GM23338 (cell line): ENCODE measurements at regions not wholly inside any gene's neighbourhood (a gene's known extent, or its start where the extent isn't known, plus 50 kb on each side); places are given as distances from the start of the nearest gene placed in this dataset.

Experiments
- ATAC-seq: fragments of 200-7000 bp; cut with Tn5 transposase; 3 replicates; pipeline ENCODE4 v1.9.1; 2020
- DNase-seq: peaks from one replicate; pipeline ENCODE4 v3.0.0-alpha.2; 2015; ENCODE audit warnings: low spot score
- H2AFZ ChIP-seq: fragments of 200-600 bp; sonication (generic); 2 replicates; pipeline ENCODE4 v1.8.0; 2016; ENCODE audit warnings: antibody characterized with exemption, mild to moderate bottlenecking, moderate library complexity
- H3F3A ChIP-seq: fragments of 200-600 bp; sonication (generic); replicated peaks from 2 replicates; pipeline ENCODE4 v1.8.0; 2017; ENCODE audit warnings: antibody characterized with exemption, mixed run types, low read depth
- H3K27ac ChIP-seq: fragments of 200-600 bp; sonication (generic); 2 replicates; pipeline ENCODE4 v1.6.1; 2016; ENCODE audit warnings: low read depth
- H3K27me3 ChIP-seq: fragments of 200-600 bp; sonication (generic); 2 replicates; pipeline ENCODE4 v1.8.0; 2016; ENCODE audit warnings: mild to moderate bottlenecking, mixed run types, moderate library complexity; ENCODE audit not compliant: insufficient read depth
- H3K36me3 ChIP-seq: fragments of 200-600 bp; sonication (generic); 2 replicates; pipeline ENCODE4 v1.8.0; 2016; ENCODE audit warnings: mild to moderate bottlenecking; ENCODE audit not compliant: insufficient read depth
- H3K4me1 ChIP-seq: fragments of 200-600 bp; sonication (generic); 2 replicates; pipeline ENCODE4 v1.8.0; 2016; ENCODE audit warnings: mild to moderate bottlenecking, moderate library complexity; ENCODE audit not compliant: insufficient read depth
- H3K4me2 ChIP-seq: fragments of 200-600 bp; sonication (generic); 2 replicates; pipeline ENCODE4 v1.7.1; 2017; ENCODE audit warnings: mixed run types
- H3K4me3 ChIP-seq: fragments of 200-600 bp; sonication (generic); 2 replicates; pipeline ENCODE4 v1.6.1; 2016; ENCODE audit warnings: mixed run types
- H3K79me2 ChIP-seq: fragments of 200-600 bp; sonication (generic); replicated peaks from 2 replicates; pipeline ENCODE4 v1.8.0; 2017; ENCODE audit warnings: mild to moderate bottlenecking; ENCODE audit not compliant: insufficient read depth
- H3K9me2 ChIP-seq: fragments of 200-600 bp; sonication (generic); 2 replicates; pipeline ENCODE4 v1.8.0; 2017; ENCODE audit not compliant: insufficient read depth
- H4K20me1 ChIP-seq: fragments of 200-600 bp; sonication (generic); replicated peaks from 2 replicates; pipeline ENCODE4 v1.8.0; 2017; ENCODE audit warnings: mild to moderate bottlenecking; ENCODE audit not compliant: insufficient read depth
- H3K27ac Mint-ChIP-seq: 2 replicates; pipeline ENCODE4 v1.8.0; 2020; ENCODE audit warnings: inconsistent platforms, mild to moderate bottlenecking, moderate library complexity, mixed read lengths
- H3K27me3 Mint-ChIP-seq: 3 replicates; pipeline ENCODE4 v1.8.0; 2022; ENCODE audit warnings: low read depth, mild to moderate bottlenecking, moderate library complexity, mixed read lengths, inconsistent platforms; ENCODE audit not compliant: insufficient read depth, poor library complexity
- H3K36me3 Mint-ChIP-seq: 3 replicates; pipeline ENCODE4 v1.8.0; 2021; ENCODE audit warnings: low read depth, mild to moderate bottlenecking, inconsistent platforms, moderate library complexity, mixed read lengths
- H3K4me1 Mint-ChIP-seq: 3 replicates; pipeline ENCODE4 v1.8.0; 2020; ENCODE audit warnings: mild to moderate bottlenecking, inconsistent platforms, mixed read lengths
- H3K4me3 Mint-ChIP-seq: 3 replicates; pipeline ENCODE4 v1.8.0; 2021; ENCODE audit warnings: moderate library complexity, mild to moderate bottlenecking, inconsistent platforms, mixed read lengths
- H3K9me3 Mint-ChIP-seq: 3 replicates; pipeline ENCODE4 v1.8.0; 2020; ENCODE audit warnings: moderate library complexity, mild to moderate bottlenecking, inconsistent platforms, mixed read lengths
- CREB1 ChIP-seq: fragments of 250-450 bp; sonication (Bioruptor Pico); IDR thresholded peaks from 2 replicates; pipeline ENCODE4 v1.5.0; 2020; ENCODE audit warnings: low read depth, mild to moderate bottlenecking, moderate library complexity
- EZH2 ChIP-seq: fragments of 200-600 bp; sonication (generic); IDR thresholded peaks from one replicate; pipeline ENCODE4 v1.8.0; 2017; ENCODE audit warnings: antibody characterized with exemption, mild to moderate bottlenecking, low read depth; ENCODE audit not compliant: unreplicated experiment
- EZH2phosphoT487 ChIP-seq: fragments of 200-600 bp; sonication (generic); IDR thresholded peaks from one replicate; pipeline ENCODE4 v1.8.1; 2018; ENCODE audit warnings: antibody characterized with exemption; ENCODE audit not compliant: unreplicated experiment
- JUNB ChIP-seq: IDR thresholded peaks from one replicate; pipeline ENCODE4 v1.6.1; 2016; ENCODE audit warnings: antibody characterized with exemption; ENCODE audit not compliant: unreplicated experiment
- NANOG ChIP-seq: IDR thresholded peaks from 2 replicates; pipeline ENCODE4 v1.6.1; 2016; ENCODE audit warnings: antibody characterized with exemption, borderline replicate concordance
- POLR2AphosphoS5 ChIP-seq: IDR thresholded peaks from 2 replicates; pipeline ENCODE4 v1.6.1; 2016; ENCODE audit warnings: antibody characterized with exemption, low read depth
- STAT1 ChIP-seq: IDR thresholded peaks from one replicate; pipeline ENCODE4 v1.6.1; 2016; ENCODE audit warnings: antibody characterized with exemption; ENCODE audit not compliant: unreplicated experiment
- ZNF114 ChIP-seq: fragments of 250-450 bp; sonication (Bioruptor Pico); IDR thresholded peaks from 2 replicates; pipeline ENCODE4 v1.5.0; 2020; ENCODE audit warnings: mild to moderate bottlenecking, moderate library complexity
- ZNF331 ChIP-seq: fragments of 250-450 bp; sonication (Bioruptor Pico); IDR thresholded peaks from 2 replicates; pipeline ENCODE4 v1.5.0; 2020; ENCODE audit warnings: low read depth, mild to moderate bottlenecking, moderate library complexity
- ZNF462 ChIP-seq: fragments of 250-450 bp; sonication (Bioruptor Pico); IDR thresholded peaks from 2 replicates; pipeline ENCODE4 v1.5.0; 2020; ENCODE audit warnings: mild to moderate bottlenecking, moderate library complexity
- TF ChIP-seq, protein P1 (sequence below): IDR thresholded peaks from one replicate; pipeline ENCODE4 v1.6.1; 2018; ENCODE audit warnings: antibody characterized with exemption; ENCODE audit not compliant: unreplicated experiment
- TF ChIP-seq, protein P2 (sequence below): IDR thresholded peaks from 2 replicates; pipeline ENCODE4 v1.6.1; 2016; ENCODE audit warnings: antibody characterized with exemption
- TF ChIP-seq, protein P3 (sequence below), 2 experiments: fragments of 200-600 bp in 1 of 2; sonication (generic) in 1 of 2; conservative IDR thresholded peaks; 2 replicates each; pipeline versions ENCODE4 v1.5.1 to v1.6.1; 2016 to 2017; ENCODE audit warnings: antibody characterized with exemption in 2 of 2, low read depth in 2 of 2, mild to moderate bottlenecking in 2 of 2, moderate library complexity in 1 of 2

GRCh38 chr15:57782731-57783130, 76.2 kb downstream of the POLR2M start:
- Mint-ChIP-seq H3K27me3 (no peaks in the 10 kb centered on the region), H3K4me3 (no peak overlapping the region), H3K4me1 (no peaks in the 10 kb centered on the region), H3K27ac (no peak overlapping the region), H3K9me3 (no peaks in the 10 kb centered on the region), H3K36me3 (no peaks in the 10 kb centered on the region)
- Histone ChIP-seq H3K36me3 (no peaks in the 10 kb centered on the region), H3F3A (no peaks in the 10 kb centered on the region), H3K4me3 (no peak overlapping the region), H4K20me1 (no peaks in the 10 kb centered on the region), H3K9me2 (no peaks in the 10 kb centered on the region), H3K4me1 (no peaks in the 10 kb centered on the region), H3K79me2 (no peaks in the 10 kb centered on the region), H3K4me2 (no peak overlapping the region), H3K27ac (no peak overlapping the region), H3K27me3 (no peaks in the 10 kb centered on the region), H2AFZ (no peak overlapping the region)
- no peak for ATAC-seq
- no peak for TF ChIP-seq JUNB
- TF ChIP-seq, protein P1, sequence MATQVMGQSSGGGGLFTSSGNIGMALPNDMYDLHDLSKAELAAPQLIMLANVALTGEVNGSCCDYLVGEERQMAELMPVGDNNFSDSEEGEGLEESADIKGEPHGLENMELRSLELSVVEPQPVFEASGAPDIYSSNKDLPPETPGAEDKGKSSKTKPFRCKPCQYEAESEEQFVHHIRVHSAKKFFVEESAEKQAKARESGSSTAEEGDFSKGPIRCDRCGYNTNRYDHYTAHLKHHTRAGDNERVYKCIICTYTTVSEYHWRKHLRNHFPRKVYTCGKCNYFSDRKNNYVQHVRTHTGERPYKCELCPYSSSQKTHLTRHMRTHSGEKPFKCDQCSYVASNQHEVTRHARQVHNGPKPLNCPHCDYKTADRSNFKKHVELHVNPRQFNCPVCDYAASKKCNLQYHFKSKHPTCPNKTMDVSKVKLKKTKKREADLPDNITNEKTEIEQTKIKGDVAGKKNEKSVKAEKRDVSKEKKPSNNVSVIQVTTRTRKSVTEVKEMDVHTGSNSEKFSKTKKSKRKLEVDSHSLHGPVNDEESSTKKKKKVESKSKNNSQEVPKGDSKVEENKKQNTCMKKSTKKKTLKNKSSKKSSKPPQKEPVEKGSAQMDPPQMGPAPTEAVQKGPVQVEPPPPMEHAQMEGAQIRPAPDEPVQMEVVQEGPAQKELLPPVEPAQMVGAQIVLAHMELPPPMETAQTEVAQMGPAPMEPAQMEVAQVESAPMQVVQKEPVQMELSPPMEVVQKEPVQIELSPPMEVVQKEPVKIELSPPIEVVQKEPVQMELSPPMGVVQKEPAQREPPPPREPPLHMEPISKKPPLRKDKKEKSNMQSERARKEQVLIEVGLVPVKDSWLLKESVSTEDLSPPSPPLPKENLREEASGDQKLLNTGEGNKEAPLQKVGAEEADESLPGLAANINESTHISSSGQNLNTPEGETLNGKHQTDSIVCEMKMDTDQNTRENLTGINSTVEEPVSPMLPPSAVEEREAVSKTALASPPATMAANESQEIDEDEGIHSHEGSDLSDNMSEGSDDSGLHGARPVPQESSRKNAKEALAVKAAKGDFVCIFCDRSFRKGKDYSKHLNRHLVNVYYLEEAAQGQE: no peak
- no peak for TF ChIP-seq EZH2phosphoT487
- no peak for TF ChIP-seq ZNF114 (CRISPR knock-in tag)
- no peak for TF ChIP-seq EZH2
- TF ChIP-seq CREB1 (CRISPR knock-in tag): no peak
- no peak for TF ChIP-seq POLR2AphosphoS5
- TF ChIP-seq ZNF462 (CRISPR knock-in tag): no peak
- TF ChIP-seq ZNF331 (CRISPR knock-in tag): no peak
- TF ChIP-seq NANOG: no peak
- TF ChIP-seq, protein P2, sequence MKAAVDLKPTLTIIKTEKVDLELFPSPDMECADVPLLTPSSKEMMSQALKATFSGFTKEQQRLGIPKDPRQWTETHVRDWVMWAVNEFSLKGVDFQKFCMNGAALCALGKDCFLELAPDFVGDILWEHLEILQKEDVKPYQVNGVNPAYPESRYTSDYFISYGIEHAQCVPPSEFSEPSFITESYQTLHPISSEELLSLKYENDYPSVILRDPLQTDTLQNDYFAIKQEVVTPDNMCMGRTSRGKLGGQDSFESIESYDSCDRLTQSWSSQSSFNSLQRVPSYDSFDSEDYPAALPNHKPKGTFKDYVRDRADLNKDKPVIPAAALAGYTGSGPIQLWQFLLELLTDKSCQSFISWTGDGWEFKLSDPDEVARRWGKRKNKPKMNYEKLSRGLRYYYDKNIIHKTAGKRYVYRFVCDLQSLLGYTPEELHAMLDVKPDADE: no peak
- no peak for TF ChIP-seq STAT1
- TF ChIP-seq, protein P3, sequence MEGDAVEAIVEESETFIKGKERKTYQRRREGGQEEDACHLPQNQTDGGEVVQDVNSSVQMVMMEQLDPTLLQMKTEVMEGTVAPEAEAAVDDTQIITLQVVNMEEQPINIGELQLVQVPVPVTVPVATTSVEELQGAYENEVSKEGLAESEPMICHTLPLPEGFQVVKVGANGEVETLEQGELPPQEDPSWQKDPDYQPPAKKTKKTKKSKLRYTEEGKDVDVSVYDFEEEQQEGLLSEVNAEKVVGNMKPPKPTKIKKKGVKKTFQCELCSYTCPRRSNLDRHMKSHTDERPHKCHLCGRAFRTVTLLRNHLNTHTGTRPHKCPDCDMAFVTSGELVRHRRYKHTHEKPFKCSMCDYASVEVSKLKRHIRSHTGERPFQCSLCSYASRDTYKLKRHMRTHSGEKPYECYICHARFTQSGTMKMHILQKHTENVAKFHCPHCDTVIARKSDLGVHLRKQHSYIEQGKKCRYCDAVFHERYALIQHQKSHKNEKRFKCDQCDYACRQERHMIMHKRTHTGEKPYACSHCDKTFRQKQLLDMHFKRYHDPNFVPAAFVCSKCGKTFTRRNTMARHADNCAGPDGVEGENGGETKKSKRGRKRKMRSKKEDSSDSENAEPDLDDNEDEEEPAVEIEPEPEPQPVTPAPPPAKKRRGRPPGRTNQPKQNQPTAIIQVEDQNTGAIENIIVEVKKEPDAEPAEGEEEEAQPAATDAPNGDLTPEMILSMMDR (conservative IDR thresholded peaks at IDR 0.05; ENCODE audit: low read depth in 2 of 2): no peak
- no peak for DNase-seq
